OCI-LY1 (cell line): ENCODE measurements at regions not wholly inside any gene's neighbourhood (a gene's known extent, or its start where the extent isn't known, plus 50 kb on each side); places are given as distances from the start of the nearest gene placed in this dataset.

ENCODE experiments used
- EZH2 ChIP-seq: fragments of 200-600 bp; sonication (generic), shearing (Covaris generic); IDR thresholded peaks from 2 replicates; pipeline ENCODE4 v1.8.0; 2017; ENCODE audit warnings: borderline replicate concordance, mixed run types, mild to moderate bottlenecking, antibody characterized with exemption, low read length, moderate library complexity, mixed read lengths
- TF ChIP-seq, protein P1 (sequence below): fragments of 200-600 bp; sonication (generic), shearing (Covaris generic); IDR thresholded peaks from 2 replicates; pipeline ENCODE4 v1.5.1; 2017; ENCODE audit warnings: mild to moderate bottlenecking, antibody characterized with exemption, low read length, moderate library complexity, mixed read lengths

- TF ChIP-seq, protein P1, sequence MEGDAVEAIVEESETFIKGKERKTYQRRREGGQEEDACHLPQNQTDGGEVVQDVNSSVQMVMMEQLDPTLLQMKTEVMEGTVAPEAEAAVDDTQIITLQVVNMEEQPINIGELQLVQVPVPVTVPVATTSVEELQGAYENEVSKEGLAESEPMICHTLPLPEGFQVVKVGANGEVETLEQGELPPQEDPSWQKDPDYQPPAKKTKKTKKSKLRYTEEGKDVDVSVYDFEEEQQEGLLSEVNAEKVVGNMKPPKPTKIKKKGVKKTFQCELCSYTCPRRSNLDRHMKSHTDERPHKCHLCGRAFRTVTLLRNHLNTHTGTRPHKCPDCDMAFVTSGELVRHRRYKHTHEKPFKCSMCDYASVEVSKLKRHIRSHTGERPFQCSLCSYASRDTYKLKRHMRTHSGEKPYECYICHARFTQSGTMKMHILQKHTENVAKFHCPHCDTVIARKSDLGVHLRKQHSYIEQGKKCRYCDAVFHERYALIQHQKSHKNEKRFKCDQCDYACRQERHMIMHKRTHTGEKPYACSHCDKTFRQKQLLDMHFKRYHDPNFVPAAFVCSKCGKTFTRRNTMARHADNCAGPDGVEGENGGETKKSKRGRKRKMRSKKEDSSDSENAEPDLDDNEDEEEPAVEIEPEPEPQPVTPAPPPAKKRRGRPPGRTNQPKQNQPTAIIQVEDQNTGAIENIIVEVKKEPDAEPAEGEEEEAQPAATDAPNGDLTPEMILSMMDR: no peak
- TF ChIP-seq EZH2: no peak
These were observed 187.8 kb downstream of the ANAPC1 start for GRCh38 chr2:111696226-111696625.
